Astrocyte (in vitro differentiated cells and primary cell): ENCODE measurements at regions not wholly inside any gene's neighbourhood (a gene's known extent, or its start where the extent isn't known, plus 50 kb on each side); places are given as distances from the start of the nearest gene placed in this dataset.
"Not testable (repeated sequence)": the region's sequence is repeated elsewhere in the genome, so short reads cannot be mapped to it uniquely, and the experiment has no call there.

Source experiments
- CTCF ChIP-seq: IDR thresholded peaks from 2 replicates; pipeline ENCODE4 v1.5.1; 2011; ENCODE audit warnings: low read depth, mild to moderate bottlenecking, inconsistent platforms, low read length, moderate library complexity; ENCODE audit not compliant: insufficient read depth
- EZH2 ChIP-seq: IDR thresholded peaks from 2 replicates; pipeline ENCODE4 v1.6.1; 2012; ENCODE audit warnings: mild to moderate bottlenecking, low read length, inconsistent platforms; ENCODE audit not compliant: insufficient read depth

- not testable (repeated sequence) for TF ChIP-seq CTCF, EZH2
These were observed 111.1 kb upstream of the TRPC6 start for GRCh38 chr11:101694869-101695268.
